ENCODE measurements at regions not wholly inside any gene's neighbourhood (a gene's known extent, or its start where the extent isn't known, plus 50 kb on each side); places are given as distances from the start of the nearest gene placed in this dataset.

GRCh38 chr1:101444873-101445618 lies 208.2 kb downstream of the S1PR1 start:
- TF ChIP-seq CTCF (conservative IDR thresholded peaks at IDR 0.05; ENCODE audit: low read length) (no peak), EZH2phosphoT487 (IDR thresholded peaks at IDR 0.05; ENCODE audit: borderline replicate concordance) (no peak)

All from Loucy (cell line).